ENCODE measurements at regions not wholly inside any gene's neighbourhood (a gene's known extent, or its start where the extent isn't known, plus 50 kb on each side); places are given as distances from the start of the nearest gene placed in this dataset.
"Not testable (repeated sequence)": the region's sequence is repeated elsewhere in the genome, so short reads cannot be mapped to it uniquely, and the experiment has no call there.

- DNase-seq: no peak
Measured at GRCh38 chr11:105429096-105429910, 180.6 kb upstream of the GRIA4 start.

GRCh38 chr11:105407101-105407500 lies 202.8 kb upstream of the GRIA4 start:
- DNase-seq: no peak

- no peak for DNase-seq
Measured at GRCh38 chr11:105401269-105401809, 208.5 kb upstream of the GRIA4 start.

- DNase-seq: no peak
Measured at GRCh38 chr11:105399511-105399910, 210.4 kb upstream of the GRIA4 start.

GRCh38 chr11:105398636-105399035 lies 211.2 kb upstream of the GRIA4 start:
- DNase-seq: no peak

- DNase-seq: no peak
Measured at GRCh38 chr11:105393326-105393725, 216.5 kb upstream of the GRIA4 start.

- DNase-seq: no peak
Measured at GRCh38 chr11:105392556-105392955, 217.3 kb upstream of the GRIA4 start.

GRCh38 chr11:105389952-105390351 lies 219.9 kb upstream of the GRIA4 start:
- DNase-seq: no peak

GRCh38 chr11:105388006-105388405 lies 221.9 kb upstream of the GRIA4 start:
- DNase-seq: no peak

GRCh38 chr11:105381941-105382340 lies 227.9 kb upstream of the GRIA4 start:
- DNase-seq: no peak

GRCh38 chr11:105377870-105378269 lies 232.0 kb upstream of the GRIA4 start:
- DNase-seq: no peak

GRCh38 chr11:105372206-105372605 lies 232.6 kb upstream of the CARD18 start:
- no peak for DNase-seq

GRCh38 chr11:105371311-105371710 lies 231.7 kb upstream of the CARD18 start:
- DNase-seq: no peak

GRCh38 chr11:105368711-105369110 lies 229.1 kb upstream of the CARD18 start:
- DNase-seq: no peak

GRCh38 chr11:105367129-105367528 lies 227.6 kb upstream of the CARD18 start:
- DNase-seq: no peak

- DNase-seq: no peak
Measured at GRCh38 chr11:105361651-105362050, 222.1 kb upstream of the CARD18 start.

- no peak for DNase-seq
Measured at GRCh38 chr11:105357764-105358163, 218.2 kb upstream of the CARD18 start.

- no peak for DNase-seq
Measured at GRCh38 chr11:105357146-105357545, 217.6 kb upstream of the CARD18 start.

GRCh38 chr11:105349867-105350266 lies 210.3 kb upstream of the CARD18 start:
- not testable (repeated sequence) for DNase-seq

GRCh38 chr11:105344938-105345337 lies 205.4 kb upstream of the CARD18 start:
- DNase-seq: no peak

- DNase-seq: no peak
Measured at GRCh38 chr11:105334025-105334714, 194.6 kb upstream of the CARD18 start.

- DNase-seq: no peak
Measured at GRCh38 chr11:105333153-105333552, 193.6 kb upstream of the CARD18 start.

- no peak for DNase-seq
Measured at GRCh38 chr11:105332171-105332570, 192.6 kb upstream of the CARD18 start.

GRCh38 chr11:105328061-105328460 lies 188.5 kb upstream of the CARD18 start:
- DNase-seq: no peak

All from KG1 (cell line).